ENCODE measurements at regions not wholly inside any gene's neighbourhood (a gene's known extent, or its start where the extent isn't known, plus 50 kb on each side); places are given as distances from the start of the nearest gene placed in this dataset.

- no peak overlapping the region for H3K9ac ChIP-seq (ENCODE audit: low read length)
- no peaks in the 10 kb centered on the region for H3K4me1 Mint-ChIP-seq
- WGBS (ENCODE audit: insufficient coverage): 100% methylated on average over 2 of the region's 3 CpGs
- H3K4me3 Mint-ChIP-seq: no peak overlapping the region
- H3K36me3 ChIP-seq (replicated peaks in 1 of 2; ENCODE audit: control extremely low read depth in 1 of 2, control insufficient read depth in 1 of 2, extremely low read depth in 1 of 2, insufficient read depth in 2 of 2, low read length in 1 of 2): no peaks in the 10 kb centered on the region
- intact Hi-C loops (cut with micrococcal nuclease): no loop called here
- POLR2A ChIA-PET: no interaction called here
- no peaks in the 10 kb centered on the region for H3K9me3 Mint-ChIP-seq (ENCODE audit: insufficient read depth)
- DNase-seq (no peak), ATAC-seq (ENCODE audit: low read depth) (no peak)
- peaks cover 0 to 5% (median 0%) of the 10 kb centered on the region in 3 donors for H3K9me3 ChIP-seq (ENCODE audit: control extremely low read depth in 1 of 3, control insufficient read depth in 2 of 3, insufficient read depth in 1 of 3, low read length in 2 of 3)
- no peak for TF ChIP-seq CTCF (IDR thresholded peaks at IDR 0.05)
- no peak for TF ChIP-seq EZH2 (IDR thresholded peaks at IDR 0.05; ENCODE audit: borderline replicate concordance, insufficient read depth, low read depth, low read length, poor library complexity, severe bottlenecking)
- H3K27ac ChIP-seq (ENCODE audit: low read length in 2 of 2): no peak overlapping the region
- no peak overlapping the region for H3K4me2 ChIP-seq (replicated peaks; ENCODE audit: low read depth, low read length, poor library complexity, severe bottlenecking)
- no peak overlapping the region for H3K4me3 ChIP-seq (ENCODE audit: control extremely low read depth in 1 of 5, extremely low read depth in 1 of 5, insufficient read depth in 1 of 5, low read depth in 2 of 5, low read length in 4 of 5)
- H2AFZ ChIP-seq (ENCODE audit: insufficient read depth, low read depth, low read length, poor library complexity, severe bottlenecking): no peak overlapping the region
- CTCF ChIA-PET: no interaction called here
- H3K27me3 Mint-ChIP-seq: no peaks in the 10 kb centered on the region
- no peaks in the 10 kb centered on the region for H3K79me2 ChIP-seq (ENCODE audit: control insufficient read depth, insufficient read depth, low read length)
- H3K27ac Mint-ChIP-seq: no peak overlapping the region
- H3K4me1 ChIP-seq (ENCODE audit: control insufficient read depth in 2 of 2, insufficient read depth in 2 of 2, low read length in 2 of 2): no peaks in the 10 kb centered on the region
- H4K20me1 ChIP-seq (ENCODE audit: control insufficient read depth, insufficient read depth, low read length, poor library complexity, severe bottlenecking): no peaks in the 10 kb centered on the region
- no peaks in the 10 kb centered on the region for H3K27me3 ChIP-seq (replicated peaks in 1 of 4; ENCODE audit: control extremely low read depth in 1 of 4, control insufficient read depth in 3 of 4, insufficient read depth in 4 of 4, low read length in 3 of 4)
These were observed 2302.9 kb downstream of the MAT2B start for GRCh38 chr5:165808335-165808734.

GRCh38 chr5:165809914-165810313 is 2304.5 kb downstream of the MAT2B start:
- H3K79me2 ChIP-seq (ENCODE audit: control insufficient read depth, insufficient read depth, low read length): no peaks in the 10 kb centered on the region
- H3K9ac ChIP-seq (ENCODE audit: low read length): no peak overlapping the region
- ChIA-PET CTCF (no interaction called here), POLR2A (no interaction called here)
- no peak overlapping the region for H2AFZ ChIP-seq (ENCODE audit: insufficient read depth, low read depth, low read length, poor library complexity, severe bottlenecking)
- no peaks in the 10 kb centered on the region for H3K27me3 ChIP-seq (replicated peaks in 1 of 4; ENCODE audit: control extremely low read depth in 1 of 4, control insufficient read depth in 3 of 4, insufficient read depth in 4 of 4, low read length in 3 of 4)
- TF ChIP-seq EZH2 (IDR thresholded peaks at IDR 0.05; ENCODE audit: borderline replicate concordance, insufficient read depth, low read depth, low read length, poor library complexity, severe bottlenecking) (no peak), CTCF (IDR thresholded peaks at IDR 0.05) (no peak)
- H4K20me1 ChIP-seq (ENCODE audit: control insufficient read depth, insufficient read depth, low read length, poor library complexity, severe bottlenecking): no peaks in the 10 kb centered on the region
- H3K4me3 ChIP-seq (ENCODE audit: control extremely low read depth in 1 of 5, extremely low read depth in 1 of 5, insufficient read depth in 1 of 5, low read depth in 2 of 5, low read length in 4 of 5): no peak overlapping the region
- WGBS (ENCODE audit: insufficient coverage): no CpG with 5 or more reads among the region's 3 CpGs
- H3K4me2 ChIP-seq (replicated peaks; ENCODE audit: low read depth, low read length, poor library complexity, severe bottlenecking): no peak overlapping the region
- no peaks in the 10 kb centered on the region for H3K36me3 ChIP-seq (replicated peaks in 1 of 2; ENCODE audit: control extremely low read depth in 1 of 2, control insufficient read depth in 1 of 2, extremely low read depth in 1 of 2, insufficient read depth in 2 of 2, low read length in 1 of 2)
- ATAC-seq (ENCODE audit: low read depth) (no peak), DNase-seq (no peak)
- no peaks in the 10 kb centered on the region for H3K9me3 Mint-ChIP-seq (ENCODE audit: insufficient read depth)
- no peak overlapping the region for H3K4me3 Mint-ChIP-seq
- H3K27ac ChIP-seq (ENCODE audit: low read length in 2 of 2): no peak overlapping the region
- H3K4me1 Mint-ChIP-seq: no peaks in the 10 kb centered on the region
- no peaks in the 10 kb centered on the region for H3K4me1 ChIP-seq (ENCODE audit: control insufficient read depth in 2 of 2, insufficient read depth in 2 of 2, low read length in 2 of 2)
- no peaks in the 10 kb centered on the region for H3K27me3 Mint-ChIP-seq
- intact Hi-C loops (cut with micrococcal nuclease): no loop called here
- no peak overlapping the region for H3K27ac Mint-ChIP-seq
- peaks cover 0 to 5% (median 0%) of the 10 kb centered on the region in 3 donors for H3K9me3 ChIP-seq (ENCODE audit: control extremely low read depth in 1 of 3, control insufficient read depth in 2 of 3, insufficient read depth in 1 of 3, low read length in 2 of 3)
